HEK293T (cell line): ENCODE measurements at regions not wholly inside any gene's neighbourhood (a gene's known extent, or its start where the extent isn't known, plus 50 kb on each side); places are given as distances from the start of the nearest gene placed in this dataset.

Experiments used
- CTCF ChIA-PET: fragments of 350-600 bp; formaldehyde crosslinking; extraction: SDS; loops from one replicate; lab custom pipeline; 2021; ENCODE audit warnings: antibody characterized with exemption, inconsistent platforms; lab: Yijun Ruan, JAX
- POLR2A ChIA-PET: fragments of 350-600 bp; formaldehyde crosslinking; extraction: SDS; loops from one replicate; lab custom pipeline; 2020; ENCODE audit warnings: antibody characterized with exemption, inconsistent platforms; lab: Yijun Ruan, JAX
- DNase-seq: peaks from one replicate; pipeline ENCODE4 v3.0.0; 2012; ENCODE audit warnings: mixed read lengths; ENCODE audit errors: extremely low spot score
- ARNT ChIP-seq: fragments of 450-650 bp; IDR thresholded peaks from 2 replicates; pipeline ENCODE4 v1.6.1; 2017; ENCODE audit warnings: mild to moderate bottlenecking
- BHLHE40 ChIP-seq: fragments of 450-650 bp; IDR thresholded peaks from 2 replicates; pipeline ENCODE4 v1.6.1; 2016; ENCODE audit warnings: mild to moderate bottlenecking, moderate library complexity, borderline replicate concordance
- CTBP1 ChIP-seq: fragments of 450-650 bp; IDR thresholded peaks from 2 replicates; pipeline ENCODE4 v1.6.1; 2016; ENCODE audit warnings: borderline replicate concordance
- ELF4 ChIP-seq: fragments of 450-650 bp; IDR thresholded peaks from 2 replicates; pipeline ENCODE4 v1.6.1; 2017; ENCODE audit warnings: antibody characterized with exemption
- FOXA1 ChIP-seq: fragments of 450-650 bp; IDR thresholded peaks from 2 replicates; pipeline ENCODE4 v1.6.1; 2016; ENCODE audit warnings: mild to moderate bottlenecking
- FOXK2 ChIP-seq: fragments of 450-650 bp; IDR thresholded peaks from 2 replicates; pipeline ENCODE4 v1.6.1; 2016; ENCODE audit warnings: mild to moderate bottlenecking
- FOXM1 ChIP-seq: fragments of 450-650 bp; IDR thresholded peaks from 2 replicates; pipeline ENCODE4 v1.6.1; 2017; ENCODE audit warnings: mild to moderate bottlenecking, borderline replicate concordance
- HDGF ChIP-seq: fragments of 450-650 bp; IDR thresholded peaks from 2 replicates; pipeline ENCODE4 v1.6.1; 2017; ENCODE audit warnings: antibody characterized with exemption, borderline replicate concordance
- L3MBTL2 ChIP-seq: fragments of 450-650 bp; conservative IDR thresholded peaks from 2 replicates; pipeline ENCODE4 v1.6.1; 2016; ENCODE audit warnings: mild to moderate bottlenecking
- LEF1 ChIP-seq: fragments of 450-650 bp; IDR thresholded peaks from 2 replicates; pipeline ENCODE4 v1.6.1; 2017; ENCODE audit warnings: mild to moderate bottlenecking, borderline replicate concordance
- NFRKB ChIP-seq: fragments of 450-650 bp; IDR thresholded peaks from 2 replicates; pipeline ENCODE4 v1.6.1; 2016; ENCODE audit warnings: mild to moderate bottlenecking, moderate library complexity
- PKNOX1 ChIP-seq: fragments of 450-650 bp; IDR thresholded peaks from 2 replicates; pipeline ENCODE4 v1.6.1; 2016
- SP1 ChIP-seq: fragments of 450-650 bp; IDR thresholded peaks from 2 replicates; pipeline ENCODE4 v1.6.1; 2017
- SUZ12 ChIP-seq: fragments of 450-650 bp; IDR thresholded peaks from 2 replicates; pipeline ENCODE4 v1.6.1; 2016; ENCODE audit warnings: mild to moderate bottlenecking
- TARDBP ChIP-seq: fragments of 450-650 bp; IDR thresholded peaks from 2 replicates; pipeline ENCODE4 v1.6.1; 2016
- ZNF384 ChIP-seq: fragments of 450-650 bp; IDR thresholded peaks from 2 replicates; pipeline ENCODE4 v1.6.1; 2016

GRCh38 chr15:25959100-25959499 is 96.0 kb upstream of the ATP10A start:
- DNase-seq: no peak
- no peak for TF ChIP-seq SP1
- CTCF ChIA-PET: no interaction called here
- POLR2A ChIA-PET: no interaction called here

- no peak for DNase-seq
- CTCF ChIA-PET: no interaction called here
- TF ChIP-seq ZNF384 (no peak), SUZ12 (no peak), L3MBTL2 (no peak), BHLHE40 (no peak), FOXM1 (no peak), FOXK2 (no peak), CTBP1 (no peak), FOXA1 (no peak), PKNOX1 (no peak), HDGF (no peak), SP1 (no peak), TARDBP (no peak), NFRKB (no peak), LEF1 (no peak), ARNT (no peak), ELF4 (no peak)
- POLR2A ChIA-PET: no interaction called here
These were observed 92.5 kb upstream of the ATP10A start for GRCh38 chr15:25955628-25956027.

GRCh38 chr15:25954398-25954797 is 91.3 kb upstream of the ATP10A start:
- ChIA-PET POLR2A (no interaction called here), CTCF (no interaction called here)
- TF ChIP-seq L3MBTL2: no peak
- DNase-seq: no peak

GRCh38 chr15:25950014-25950413 is 86.9 kb upstream of the ATP10A start:
- TF ChIP-seq CTBP1 (no peak), ELF4 (no peak), HDGF (no peak), BHLHE40 (no peak), PKNOX1 (no peak), FOXM1 (no peak), TARDBP (no peak), SUZ12 (no peak), LEF1 (no peak), FOXA1 (no peak), L3MBTL2 (no peak), ARNT (no peak)
- no peak for DNase-seq
- ChIA-PET CTCF (no interaction called here), POLR2A (no interaction called here)

- ChIA-PET CTCF (interaction anchor here (0.9 kb wide), 1 partner anchor 312 kb away, joined by 3 read pairs; no protein-coding TSS in a partner anchor), POLR2A (no interaction called here)
- no peak for DNase-seq
- TF ChIP-seq NFRKB: no peak
- TF ChIP-seq PKNOX1: no peak
- no peak for TF ChIP-seq BHLHE40
- TF ChIP-seq ZNF384: no peak
- TF ChIP-seq HDGF: no peak
- no peak for TF ChIP-seq SUZ12
- no peak for TF ChIP-seq SP1
- TF ChIP-seq LEF1: no peak
- TF ChIP-seq FOXM1: no peak
- TF ChIP-seq ELF4: no peak
- no peak for TF ChIP-seq ARNT
- TF ChIP-seq L3MBTL2: no peak
- TF ChIP-seq FOXA1: no peak
- no peak for TF ChIP-seq TARDBP
- no peak for TF ChIP-seq CTBP1
- TF ChIP-seq FOXK2: no peak
These were observed 84.5 kb upstream of the ATP10A start for GRCh38 chr15:25947323-25948314.

- TF ChIP-seq FOXA1: no peak
- ChIA-PET POLR2A (no interaction called here), CTCF (interaction anchor here (0.9 kb wide), 1 partner anchor 314 kb away, joined by 3 read pairs; no protein-coding TSS in a partner anchor)
- no peak for DNase-seq
These were observed 83.2 kb upstream of the ATP10A start for GRCh38 chr15:25946241-25946805.
